HCT116 (cell line): ENCODE measurements at regions not wholly inside any gene's neighbourhood (a gene's known extent, or its start where the extent isn't known, plus 50 kb on each side); places are given as distances from the start of the nearest gene placed in this dataset.

ENCODE experiments used
- ATF3 ChIP-seq: IDR thresholded peaks from 2 replicates; pipeline ENCODE4 v1.6.1; 2012
- EZH2 ChIP-seq: fragments of 200-600 bp; sonication (generic); IDR thresholded peaks from 2 replicates; pipeline ENCODE4 v1.6.1; 2017; ENCODE audit warnings: antibody characterized with exemption, mixed run types
- EZH2phosphoT487 ChIP-seq: fragments of 200-600 bp; IDR thresholded peaks from 2 replicates; pipeline ENCODE4 v1.6.1; 2018; ENCODE audit warnings: antibody characterized with exemption, borderline replicate concordance
- JUND ChIP-seq: IDR thresholded peaks from 2 replicates; pipeline ENCODE4 v1.6.1; 2012
- POLR2A ChIP-seq: IDR thresholded peaks from 2 replicates; pipeline ENCODE4 v1.7.0; 2011; ENCODE audit warnings: borderline replicate concordance; ENCODE audit not compliant: insufficient read depth, insufficient read length; ENCODE audit errors: extremely low read depth
- POLR2AphosphoS5 ChIP-seq: IDR thresholded peaks from 2 replicates; pipeline ENCODE4 v1.6.1; 2011; ENCODE audit warnings: mild to moderate bottlenecking, low read depth, low read length, moderate library complexity
- SRF ChIP-seq: IDR thresholded peaks from 2 replicates; pipeline ENCODE4 v1.6.1; 2012; ENCODE audit warnings: low read depth
- TF ChIP-seq, protein P1 (sequence below), 3 experiments: fragments of 200-600 bp in 1 of 3; sonication (generic) in 1 of 3; IDR thresholded peaks in 2 of 3; conservative IDR thresholded peaks in 1 of 3; 2 replicates each; pipeline ENCODE4 v1.5.1; 2012 to 2017; ENCODE audit warnings: low read depth in 2 of 3, low read length in 2 of 3, antibody characterized with exemption in 1 of 3, borderline replicate concordance in 1 of 3, control low read depth in 1 of 3, mild to moderate bottlenecking in 1 of 3, mixed read lengths in 1 of 3, mixed run types in 1 of 3, moderate library complexity in 1 of 3; ENCODE audit not compliant: insufficient read depth in 1 of 3
- TF ChIP-seq, protein P2 (sequence below): IDR thresholded peaks from 2 replicates; pipeline ENCODE4 v1.6.1; 2011; ENCODE audit warnings: mild to moderate bottlenecking, low read length, moderate library complexity; ENCODE audit not compliant: insufficient replicate concordance; ENCODE audit errors: extremely low read depth

GRCh38 chr20:48398506-48399449, 429.0 kb downstream of the PREX1 start:
- TF ChIP-seq EZH2 (no peak), SRF (no peak), POLR2AphosphoS5 (no peak), ATF3 (no peak), JUND (no peak), EZH2phosphoT487 (no peak), POLR2A (no peak)
- TF ChIP-seq, protein P1, sequence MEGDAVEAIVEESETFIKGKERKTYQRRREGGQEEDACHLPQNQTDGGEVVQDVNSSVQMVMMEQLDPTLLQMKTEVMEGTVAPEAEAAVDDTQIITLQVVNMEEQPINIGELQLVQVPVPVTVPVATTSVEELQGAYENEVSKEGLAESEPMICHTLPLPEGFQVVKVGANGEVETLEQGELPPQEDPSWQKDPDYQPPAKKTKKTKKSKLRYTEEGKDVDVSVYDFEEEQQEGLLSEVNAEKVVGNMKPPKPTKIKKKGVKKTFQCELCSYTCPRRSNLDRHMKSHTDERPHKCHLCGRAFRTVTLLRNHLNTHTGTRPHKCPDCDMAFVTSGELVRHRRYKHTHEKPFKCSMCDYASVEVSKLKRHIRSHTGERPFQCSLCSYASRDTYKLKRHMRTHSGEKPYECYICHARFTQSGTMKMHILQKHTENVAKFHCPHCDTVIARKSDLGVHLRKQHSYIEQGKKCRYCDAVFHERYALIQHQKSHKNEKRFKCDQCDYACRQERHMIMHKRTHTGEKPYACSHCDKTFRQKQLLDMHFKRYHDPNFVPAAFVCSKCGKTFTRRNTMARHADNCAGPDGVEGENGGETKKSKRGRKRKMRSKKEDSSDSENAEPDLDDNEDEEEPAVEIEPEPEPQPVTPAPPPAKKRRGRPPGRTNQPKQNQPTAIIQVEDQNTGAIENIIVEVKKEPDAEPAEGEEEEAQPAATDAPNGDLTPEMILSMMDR (IDR thresholded peaks at IDR 0.05 in 2 of 3, conservative IDR thresholded peaks at IDR 0.05 in 1 of 3; ENCODE audit: borderline replicate concordance in 1 of 3, insufficient read depth in 1 of 3, low read depth in 2 of 3, low read length in 2 of 3): no peak
- TF ChIP-seq, protein P2, sequence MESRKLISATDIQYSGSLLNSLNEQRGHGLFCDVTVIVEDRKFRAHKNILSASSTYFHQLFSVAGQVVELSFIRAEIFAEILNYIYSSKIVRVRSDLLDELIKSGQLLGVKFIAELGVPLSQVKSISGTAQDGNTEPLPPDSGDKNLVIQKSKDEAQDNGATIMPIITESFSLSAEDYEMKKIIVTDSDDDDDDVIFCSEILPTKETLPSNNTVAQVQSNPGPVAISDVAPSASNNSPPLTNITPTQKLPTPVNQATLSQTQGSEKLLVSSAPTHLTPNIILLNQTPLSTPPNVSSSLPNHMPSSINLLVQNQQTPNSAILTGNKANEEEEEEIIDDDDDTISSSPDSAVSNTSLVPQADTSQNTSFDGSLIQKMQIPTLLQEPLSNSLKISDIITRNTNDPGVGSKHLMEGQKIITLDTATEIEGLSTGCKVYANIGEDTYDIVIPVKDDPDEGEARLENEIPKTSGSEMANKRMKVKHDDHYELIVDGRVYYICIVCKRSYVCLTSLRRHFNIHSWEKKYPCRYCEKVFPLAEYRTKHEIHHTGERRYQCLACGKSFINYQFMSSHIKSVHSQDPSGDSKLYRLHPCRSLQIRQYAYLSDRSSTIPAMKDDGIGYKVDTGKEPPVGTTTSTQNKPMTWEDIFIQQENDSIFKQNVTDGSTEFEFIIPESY: no peak
